PFSK-1 (cell line): ENCODE measurements at regions not wholly inside any gene's neighbourhood (a gene's known extent, or its start where the extent isn't known, plus 50 kb on each side); places are given as distances from the start of the nearest gene placed in this dataset.

Source experiments
- POLR2AphosphoS5 ChIP-seq: IDR thresholded peaks from 2 replicates; pipeline ENCODE4 v1.6.1; 2012; ENCODE audit warnings: low read depth, mild to moderate bottlenecking, control low read depth, low read length, moderate library complexity
- REST ChIP-seq, 2 experiments: IDR thresholded peaks; 2 replicates each; pipeline versions ENCODE4 v1.6.1 to v1.8.0; 2011 to 2012; ENCODE audit warnings: low read depth in 2 of 2, low read length in 2 of 2, control low read depth in 1 of 2, inconsistent platforms in 1 of 2, mild to moderate bottlenecking in 1 of 2, moderate library complexity in 1 of 2; ENCODE audit not compliant: insufficient read depth in 1 of 2

DNA sequence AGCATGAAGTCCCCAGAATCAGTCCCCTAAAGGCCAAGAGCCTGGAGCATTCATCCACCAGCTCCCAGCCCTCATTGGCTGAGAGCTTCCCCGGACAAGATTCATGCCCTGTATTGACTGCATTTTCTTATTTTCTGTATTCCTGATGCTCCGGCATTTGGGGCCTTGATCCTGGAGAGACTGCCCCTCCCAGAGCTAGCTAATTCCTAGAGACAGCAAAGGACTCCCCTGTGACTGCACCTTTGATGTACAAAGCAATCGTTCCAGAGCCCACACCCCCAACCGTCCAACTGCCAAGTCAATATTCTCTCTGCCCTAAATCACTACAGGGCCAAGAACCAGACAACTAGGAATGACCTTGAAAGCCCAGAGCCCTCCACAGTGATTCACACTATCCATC is 93.4 kb upstream of the CDH5 start:
- TF ChIP-seq REST (IDR thresholded peaks at IDR 0.05; ENCODE audit: insufficient read depth in 1 of 2, low read depth in 2 of 2, low read length in 2 of 2) (no peak), POLR2AphosphoS5 (no peak)
